Neutrophil (primary cell): ENCODE measurements at regions not wholly inside any gene's neighbourhood (a gene's known extent, or its start where the extent isn't known, plus 50 kb on each side); places are given as distances from the start of the nearest gene placed in this dataset.

Experiments used
- H3K27ac ChIP-seq: fragments of 200-600 bp; sonication (generic); 2 replicates; pipeline ENCODE4 v1.5.1; 2016; ENCODE audit warnings: mild to moderate bottlenecking, moderate library complexity
- H3K27me3 ChIP-seq: fragments of 200-600 bp; sonication (generic); 2 replicates; pipeline ENCODE4 v1.6.0; 2016; ENCODE audit warnings: mild to moderate bottlenecking
- H3K36me3 ChIP-seq: fragments of 200-600 bp; sonication (generic); 2 replicates; pipeline ENCODE4 v1.5.1; 2017
- H3K4me1 ChIP-seq, 2 experiments: fragments of 200-600 bp in 1 of 2; sonication (generic) in 1 of 2; 1 replicate in 1 of 2; 2 replicates in 1 of 2; pipeline versions ENCODE4 v1.5.1 to v1.6.1; 2013 to 2016; ENCODE audit warnings: low read depth in 1 of 2, low read length in 1 of 2, mild to moderate bottlenecking in 1 of 2, moderate library complexity in 1 of 2; ENCODE audit not compliant: control insufficient read depth in 1 of 2, insufficient read depth in 1 of 2
- H3K4me3 ChIP-seq, 2 experiments: fragments of 200-600 bp in 1 of 2; sonication (generic) in 1 of 2; 1 replicate in 1 of 2; 2 replicates in 1 of 2; pipeline ENCODE4 v1.5.1; 2013 to 2016; ENCODE audit warnings: low read depth in 1 of 2, low read length in 1 of 2, mild to moderate bottlenecking in 1 of 2, moderate library complexity in 1 of 2
- H3K9me3 ChIP-seq: fragments of 200-600 bp; sonication (generic); 2 replicates; pipeline ENCODE4 v1.5.1; 2016
- TF ChIP-seq, protein P1 (sequence below): fragments of 200-600 bp; sonication (generic); IDR thresholded peaks from 2 replicates; pipeline ENCODE4 v1.5.1; 2016; ENCODE audit warnings: antibody characterized with exemption

DNA sequence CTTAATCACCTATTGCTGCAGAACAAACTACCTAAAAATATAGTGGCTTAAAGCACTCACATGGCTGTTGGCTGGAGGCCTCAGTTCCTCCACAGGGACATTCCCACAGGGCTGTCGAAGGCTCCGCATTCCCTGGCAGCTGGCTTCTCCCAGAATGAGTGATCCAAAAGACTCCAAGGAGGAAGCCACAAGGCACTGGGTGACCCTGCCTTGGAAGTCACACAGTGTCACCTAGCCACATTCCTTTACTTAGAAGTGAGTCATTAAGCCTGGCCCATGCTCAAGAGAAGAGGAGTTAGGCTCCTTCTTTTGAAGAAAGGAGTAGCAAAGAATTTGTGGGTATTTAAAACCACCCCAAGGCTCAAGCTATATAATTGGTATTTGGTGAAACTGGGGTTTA lies 63.9 kb upstream of the MAP1LC3B2 start:
- Histone ChIP-seq H3K27me3 (no peaks in the 10 kb centered on the region), H3K4me3 (no peak overlapping the region), H3K4me1 (no peaks in the 10 kb centered on the region), H3K27ac (no peak overlapping the region), H3K9me3 (no peaks in the 10 kb centered on the region), H3K36me3 (no peaks in the 10 kb centered on the region)
- TF ChIP-seq, protein P1, sequence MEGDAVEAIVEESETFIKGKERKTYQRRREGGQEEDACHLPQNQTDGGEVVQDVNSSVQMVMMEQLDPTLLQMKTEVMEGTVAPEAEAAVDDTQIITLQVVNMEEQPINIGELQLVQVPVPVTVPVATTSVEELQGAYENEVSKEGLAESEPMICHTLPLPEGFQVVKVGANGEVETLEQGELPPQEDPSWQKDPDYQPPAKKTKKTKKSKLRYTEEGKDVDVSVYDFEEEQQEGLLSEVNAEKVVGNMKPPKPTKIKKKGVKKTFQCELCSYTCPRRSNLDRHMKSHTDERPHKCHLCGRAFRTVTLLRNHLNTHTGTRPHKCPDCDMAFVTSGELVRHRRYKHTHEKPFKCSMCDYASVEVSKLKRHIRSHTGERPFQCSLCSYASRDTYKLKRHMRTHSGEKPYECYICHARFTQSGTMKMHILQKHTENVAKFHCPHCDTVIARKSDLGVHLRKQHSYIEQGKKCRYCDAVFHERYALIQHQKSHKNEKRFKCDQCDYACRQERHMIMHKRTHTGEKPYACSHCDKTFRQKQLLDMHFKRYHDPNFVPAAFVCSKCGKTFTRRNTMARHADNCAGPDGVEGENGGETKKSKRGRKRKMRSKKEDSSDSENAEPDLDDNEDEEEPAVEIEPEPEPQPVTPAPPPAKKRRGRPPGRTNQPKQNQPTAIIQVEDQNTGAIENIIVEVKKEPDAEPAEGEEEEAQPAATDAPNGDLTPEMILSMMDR: no peak

DNA sequence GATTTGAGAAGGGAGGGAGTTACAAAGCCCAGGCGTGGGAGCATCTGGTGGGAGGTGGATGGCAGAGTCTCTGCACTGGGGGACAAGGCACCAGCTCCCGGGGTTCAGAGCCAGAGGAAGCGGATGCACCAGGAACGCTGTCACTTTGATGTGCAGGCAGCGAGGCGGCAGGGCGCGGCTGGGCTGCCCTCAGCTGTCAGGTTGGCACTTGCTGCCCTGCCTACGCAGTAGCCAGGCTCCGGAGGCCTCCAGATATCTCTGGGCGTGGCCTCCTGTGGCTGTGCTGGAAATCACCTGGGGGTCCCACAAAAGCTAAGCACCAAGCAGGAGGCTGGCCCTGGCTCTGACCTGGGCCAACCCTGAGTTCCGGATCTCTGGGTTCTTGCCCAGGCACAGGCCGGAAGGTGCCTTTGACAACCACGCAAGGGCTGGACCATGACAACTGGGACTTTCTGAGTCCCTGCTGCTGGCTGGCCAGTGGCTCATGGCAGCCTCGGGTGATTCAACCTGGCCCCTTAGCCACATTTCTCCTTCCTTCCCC lies 62.1 kb upstream of the MAP1LC3B2 start:
- no peak overlapping the region for H3K27ac ChIP-seq
- no peaks in the 10 kb centered on the region for H3K36me3 ChIP-seq
- H3K4me1 ChIP-seq: no peaks in the 10 kb centered on the region
- no peaks in the 10 kb centered on the region for H3K9me3 ChIP-seq
- TF ChIP-seq, protein P1: no peak
- no peaks in the 10 kb centered on the region for H3K27me3 ChIP-seq
- H3K4me3 ChIP-seq: no peak overlapping the region

DNA sequence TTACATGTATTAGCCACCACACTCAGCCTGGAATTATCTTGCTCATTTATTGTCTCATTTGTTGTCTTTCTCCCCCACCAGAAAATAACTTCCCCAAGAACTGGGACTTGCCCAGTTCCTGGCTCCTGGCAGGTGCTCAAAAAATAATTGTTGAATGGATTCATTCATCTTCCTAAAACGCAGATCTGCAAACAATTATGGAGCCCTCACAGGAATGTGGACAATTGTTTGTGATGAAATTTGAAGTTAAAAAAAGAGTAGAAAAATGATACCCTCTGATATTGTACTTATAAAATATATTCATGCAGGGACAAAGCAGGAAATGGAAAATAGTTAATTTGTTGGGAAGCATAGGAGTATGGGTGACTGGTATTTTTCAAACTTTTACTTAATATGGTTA lies 60.7 kb upstream of the MAP1LC3B2 start:
- TF ChIP-seq, protein P1: no peak
- no peaks in the 10 kb centered on the region for H3K4me1 ChIP-seq
- no peaks in the 10 kb centered on the region for H3K27me3 ChIP-seq

DNA sequence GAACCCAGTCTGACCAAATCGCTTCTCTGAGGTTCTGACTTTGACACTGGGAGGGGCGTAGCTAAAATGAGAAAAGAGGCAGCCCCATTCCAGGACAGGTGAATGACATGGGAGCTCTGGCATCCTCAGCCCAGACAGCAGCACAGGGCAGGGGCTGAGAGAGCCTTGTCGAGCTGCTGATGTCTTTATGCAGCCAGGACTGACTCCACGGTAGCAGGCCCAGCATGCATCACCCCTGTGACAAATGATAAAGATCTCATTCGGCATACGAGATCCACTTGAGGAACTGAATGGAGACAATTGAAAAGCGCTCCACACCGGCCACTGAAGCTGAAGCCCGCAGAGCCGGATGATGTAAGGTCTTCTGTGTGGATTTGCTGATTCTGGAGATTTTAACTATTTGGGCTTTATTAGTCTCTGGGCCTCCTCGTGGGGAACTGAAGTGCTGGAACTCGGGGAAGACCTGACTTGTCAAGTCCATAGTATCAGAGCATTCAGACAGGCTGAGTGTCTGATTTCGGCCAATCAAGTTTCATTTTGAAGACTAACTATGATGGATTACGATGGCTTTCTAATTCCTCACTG lies 56.9 kb upstream of the MAP1LC3B2 start:
- Histone ChIP-seq H3K27me3 (peaks cover 25% of the 10 kb centered on the region), H3K4me1 (no peaks in the 10 kb centered on the region), H3K36me3 (no peaks in the 10 kb centered on the region), H3K4me3 (no peak overlapping the region), H3K9me3 (no peaks in the 10 kb centered on the region), H3K27ac (no peak overlapping the region)
- TF ChIP-seq, protein P1: no peak

More for the DNA sequence above, 60.7 kb upstream of the MAP1LC3B2 start:
- Histone ChIP-seq H3K27ac (no peak overlapping the region), H3K36me3 (no peaks in the 10 kb centered on the region), H3K4me3 (no peak overlapping the region), H3K9me3 (no peaks in the 10 kb centered on the region)

DNA sequence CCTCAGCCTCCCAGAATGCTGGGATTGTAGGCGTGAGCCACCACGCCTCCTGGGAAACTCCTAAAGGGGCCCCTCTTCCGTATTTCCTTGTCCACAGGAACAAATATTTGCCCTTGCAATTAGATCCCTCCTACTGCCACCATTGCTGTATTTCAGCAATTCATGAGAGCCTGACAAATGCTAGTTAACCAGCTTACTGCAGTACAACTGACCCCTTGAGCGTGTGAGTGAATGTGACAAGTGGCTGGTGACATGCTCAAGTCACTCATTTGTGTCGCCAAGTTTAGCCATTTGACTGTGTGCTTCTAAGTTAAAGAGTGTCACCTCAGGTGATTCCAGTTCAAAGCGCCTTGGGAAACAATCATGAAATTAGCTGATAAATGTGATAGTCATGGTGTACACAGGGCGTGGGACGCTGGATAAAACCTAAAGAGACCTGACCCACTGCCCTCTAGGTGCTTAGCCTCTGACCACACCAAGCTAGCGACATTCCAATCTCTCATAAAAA lies 56.1 kb upstream of the MAP1LC3B2 start:
- H3K27ac ChIP-seq: no peak overlapping the region
- no peaks in the 10 kb centered on the region for H3K9me3 ChIP-seq
- no peak overlapping the region for H3K4me3 ChIP-seq
- H3K27me3 ChIP-seq: peaks cover 33% of the 10 kb centered on the region
- H3K4me1 ChIP-seq: peaks cover 0 to 4% of the 10 kb centered on the region in 2 experiments
- TF ChIP-seq, protein P1: no peak
- no peaks in the 10 kb centered on the region for H3K36me3 ChIP-seq
